Osteoblast (primary cell): ENCODE measurements at regions not wholly inside any gene's neighbourhood (a gene's known extent, or its start where the extent isn't known, plus 50 kb on each side); places are given as distances from the start of the nearest gene placed in this dataset.

Experiments
- DNase-seq: peaks from one replicate; pipeline ENCODE4 v3.0.0; 2011; ENCODE audit warnings: low spot score, mixed read lengths; ENCODE audit not compliant: insufficient read length; ENCODE audit errors: missing footprints
- H2AFZ ChIP-seq: 2 replicates; pipeline ENCODE4 v1.6.0; 2011; ENCODE audit warnings: mild to moderate bottlenecking, low read length
- H3K27ac ChIP-seq: 2 replicates; pipeline ENCODE4 v1.5.1; 2011; ENCODE audit warnings: mild to moderate bottlenecking, low read depth, low read length, moderate library complexity
- H3K27me3 ChIP-seq: 2 replicates; pipeline ENCODE4 v1.6.0; 2012; ENCODE audit warnings: mild to moderate bottlenecking, control low read depth, inconsistent platforms, low read length, moderate library complexity; ENCODE audit not compliant: insufficient read depth
- H3K36me3 ChIP-seq: 2 replicates; pipeline ENCODE4 v1.5.1; 2011; ENCODE audit warnings: mild to moderate bottlenecking, low read length, control low read depth, moderate library complexity; ENCODE audit not compliant: insufficient read depth
- H3K4me1 ChIP-seq: 2 replicates; pipeline ENCODE4 v1.5.1; 2011; ENCODE audit warnings: mild to moderate bottlenecking, low read length, control low read depth, moderate library complexity; ENCODE audit not compliant: insufficient read depth
- H3K4me2 ChIP-seq: 2 replicates; pipeline ENCODE4 v1.6.0; 2011; ENCODE audit warnings: mild to moderate bottlenecking, low read length; ENCODE audit not compliant: insufficient read depth
- H3K4me3 ChIP-seq: fragments of 200-600 bp; sonication (generic); 3 replicates; pipeline ENCODE4 v1.5.1; 2012; ENCODE audit warnings: mild to moderate bottlenecking, low read length, inconsistent platforms; ENCODE audit not compliant: insufficient read depth
- H3K79me2 ChIP-seq: 2 replicates; pipeline ENCODE4 v1.6.0; 2012; ENCODE audit warnings: mild to moderate bottlenecking, low read length, control low read depth, inconsistent platforms; ENCODE audit not compliant: insufficient read depth
- H3K9me3 ChIP-seq: 2 replicates; pipeline ENCODE4 v1.5.1; 2011; ENCODE audit warnings: low read depth, low read length, control low read depth
- H4K20me1 ChIP-seq: 2 replicates; pipeline ENCODE4 v1.6.0; 2012; ENCODE audit warnings: mild to moderate bottlenecking, low read length, control low read depth; ENCODE audit not compliant: insufficient read depth
- CTCF ChIP-seq: IDR thresholded peaks from 2 replicates; pipeline ENCODE4 v1.5.1; 2011; ENCODE audit warnings: mild to moderate bottlenecking, low read depth, low read length, moderate library complexity; ENCODE audit errors: extremely low read depth

- H3K4me3 ChIP-seq: no peak overlapping the region
- no peak overlapping the region for H3K4me2 ChIP-seq
- no peaks in the 10 kb centered on the region for H3K27me3 ChIP-seq
- peak overlapping the region; percentile 42 for H3K27ac ChIP-seq
- H3K79me2 ChIP-seq: no peaks in the 10 kb centered on the region
- no peak for DNase-seq
- peaks cover 52% of the 10 kb centered on the region for H3K4me1 ChIP-seq
- H2AFZ ChIP-seq: no peak overlapping the region
- no peaks in the 10 kb centered on the region for H3K36me3 ChIP-seq
- peaks cover 2% of the 10 kb centered on the region for H3K9me3 ChIP-seq
- no peak for TF ChIP-seq CTCF
- H4K20me1 ChIP-seq: no peaks in the 10 kb centered on the region
Observed at GRCh38 chr14:71246539-71246938, 339.3 kb downstream of the PCNX1 start.

- H3K4me2 ChIP-seq: no peak overlapping the region
- H4K20me1 ChIP-seq: no peaks in the 10 kb centered on the region
- TF ChIP-seq CTCF: no peak
- H3K79me2 ChIP-seq: no peaks in the 10 kb centered on the region
- no peak overlapping the region for H3K4me3 ChIP-seq
- peaks cover 2% of the 10 kb centered on the region for H3K9me3 ChIP-seq
- no peaks in the 10 kb centered on the region for H3K27me3 ChIP-seq
- H2AFZ ChIP-seq: peak overlapping the region; percentile 61
- peaks cover 47% of the 10 kb centered on the region for H3K4me1 ChIP-seq
- no peak for DNase-seq
- H3K36me3 ChIP-seq: no peaks in the 10 kb centered on the region
- peak overlapping the region; percentile 42 for H3K27ac ChIP-seq
Observed at GRCh38 chr14:71247106-71247505, 339.8 kb downstream of the PCNX1 start.

- H3K4me1 ChIP-seq: peaks cover 36% of the 10 kb centered on the region
- no peaks in the 10 kb centered on the region for H4K20me1 ChIP-seq
- DNase-seq: no peak
- H3K9me3 ChIP-seq: peaks cover 2% of the 10 kb centered on the region
- H3K27me3 ChIP-seq: no peaks in the 10 kb centered on the region
- no peak overlapping the region for H3K4me2 ChIP-seq
- no peak for TF ChIP-seq CTCF
- H3K4me3 ChIP-seq: no peak overlapping the region
- no peaks in the 10 kb centered on the region for H3K79me2 ChIP-seq
- H3K36me3 ChIP-seq: no peaks in the 10 kb centered on the region
- H3K27ac ChIP-seq: peak overlapping the region; percentile 2
- no peak overlapping the region for H2AFZ ChIP-seq
Observed at GRCh38 chr14:71248194-71248593, 340.9 kb downstream of the PCNX1 start.

GRCh38 chr14:71250347-71250746 lies 343.1 kb downstream of the PCNX1 start:
- TF ChIP-seq CTCF: no peak
- no peaks in the 10 kb centered on the region for H3K27me3 ChIP-seq
- no peak overlapping the region for H3K4me3 ChIP-seq
- no peaks in the 10 kb centered on the region for H3K36me3 ChIP-seq
- no peak overlapping the region for H3K4me2 ChIP-seq
- peaks cover 22% of the 10 kb centered on the region for H3K4me1 ChIP-seq
- H4K20me1 ChIP-seq: no peaks in the 10 kb centered on the region
- no peak overlapping the region for H3K27ac ChIP-seq
- no peaks in the 10 kb centered on the region for H3K79me2 ChIP-seq
- peaks cover 2% of the 10 kb centered on the region for H3K9me3 ChIP-seq
- no peak overlapping the region for H2AFZ ChIP-seq
- DNase-seq: no peak
